H1 (cell line): ENCODE measurements at regions not wholly inside any gene's neighbourhood (a gene's known extent, or its start where the extent isn't known, plus 50 kb on each side); places are given as distances from the start of the nearest gene placed in this dataset.
"Not testable (repeated sequence)": the region's sequence is repeated elsewhere in the genome, so short reads cannot be mapped to it uniquely, and the experiment has no call there.

Experiments
- CTCF ChIA-PET: fragments of 300-600 bp; sonication (Branson Sonifier 250); formaldehyde crosslinking; loops from one replicate; lab custom pipeline; 2021; ENCODE audit not compliant: partially characterized antibody; lab: Charles Lee
- POLR2A ChIA-PET: fragments of 300-600 bp; sonication (Branson Sonifier 250); formaldehyde crosslinking; loops from one replicate; lab custom pipeline; 2021; ENCODE audit warnings: inconsistent platforms; ENCODE audit not compliant: partially characterized antibody; lab: Charles Lee
- DNase-seq, 2 experiments: peaks; one replicate each; pipeline versions ENCODE4 v3.0.0 to v3.0.0-alpha.2; 2010 to 2022; ENCODE audit warnings: low spot score in 2 of 2, low read depth in 1 of 2, mixed read lengths in 1 of 2
- FAIRE-seq: peaks from 2 replicates; lab custom pipeline; 2011; peaks lifted over from hg19 to GRCh38; lab: Jason Lieb, UNC
- H2AFZ ChIP-seq: 2 replicates; pipeline ENCODE4 v1.8.1; 2012; ENCODE audit warnings: low read length, inconsistent platforms
- H2AK5ac ChIP-seq: 2 replicates; pipeline ENCODE4 v1.6.1; 2013; ENCODE audit warnings: low read depth, low read length
- H2BK120ac ChIP-seq: replicated peaks from 2 replicates; pipeline ENCODE3; 2013; ENCODE audit warnings: low read depth, low read length, inconsistent platforms
- H2BK12ac ChIP-seq: 2 replicates; pipeline ENCODE4 v1.6.1; 2013; ENCODE audit warnings: low read depth, low read length
- H2BK15ac ChIP-seq: 2 replicates; pipeline ENCODE4 v1.6.1; 2013; ENCODE audit warnings: low read length
- H2BK20ac ChIP-seq: 2 replicates; pipeline ENCODE4 v1.6.1; 2013; ENCODE audit warnings: low read length
- H2BK5ac ChIP-seq: 2 replicates; pipeline ENCODE4 v1.6.1; 2013; ENCODE audit warnings: low read depth, low read length
- H3K14ac ChIP-seq: 2 replicates; pipeline ENCODE4 v1.6.1; 2013; ENCODE audit warnings: inconsistent platforms; ENCODE audit not compliant: insufficient read length
- H3K18ac ChIP-seq: 2 replicates; pipeline ENCODE4 v1.6.1; 2013; ENCODE audit warnings: low read length; ENCODE audit errors: extremely low read depth
- H3K23ac ChIP-seq: 2 replicates; pipeline ENCODE4 v1.6.1; 2013; ENCODE audit warnings: inconsistent platforms; ENCODE audit not compliant: insufficient read length
- H3K23me2 ChIP-seq: 2 replicates; pipeline ENCODE4 v1.6.1; 2013; ENCODE audit warnings: low read depth, low read length
- H3K27ac ChIP-seq: 2 replicates; pipeline ENCODE4 v1.6.1; 2011; ENCODE audit warnings: low read depth, low read length, inconsistent platforms
- H3K27me3 ChIP-seq, 4 experiments: replicated peaks in 1 of 4; 1 replicate in 1 of 4; 2 replicates in 3 of 4; pipeline versions ENCODE4 v1.6.1 to v1.8.1; 2011 to 2013; ENCODE audit warnings: low read length in 3 of 4, mild to moderate bottlenecking in 3 of 4, inconsistent platforms in 2 of 4, mixed read lengths in 2 of 4, moderate library complexity in 1 of 4; ENCODE audit not compliant: control insufficient read depth in 3 of 4, insufficient read depth in 3 of 4; ENCODE audit errors: extremely low read depth in 1 of 4
- H3K36me3 ChIP-seq, 4 experiments: 2 replicates each; pipeline versions ENCODE4 v1.6.1 to v1.8.1; 2011 to 2013; ENCODE audit warnings: mild to moderate bottlenecking in 4 of 4, low read length in 3 of 4, moderate library complexity in 2 of 4, control low read depth in 1 of 4, inconsistent platforms in 1 of 4; ENCODE audit not compliant: insufficient read depth in 4 of 4, control insufficient read depth in 2 of 4
- H3K4ac ChIP-seq: replicated peaks from 2 replicates; pipeline ENCODE3; 2013; ENCODE audit warnings: low read length, low read depth, mixed read lengths, inconsistent platforms; ENCODE audit not compliant: insufficient read length
- H3K4me1 ChIP-seq, 4 experiments: replicated peaks in 1 of 4; 1 replicate in 1 of 4; 2 replicates in 3 of 4; pipeline versions ENCODE4 v1.6.1 to v1.8.1; 2011 to 2013; ENCODE audit warnings: low read length in 3 of 4, inconsistent platforms in 2 of 4, mixed read lengths in 1 of 4; ENCODE audit not compliant: insufficient read depth in 4 of 4, control insufficient read depth in 3 of 4
- H3K4me2 ChIP-seq, 2 experiments: 2 replicates each; pipeline versions ENCODE4 v1.6.1 to v1.8.1; 2011 to 2013; ENCODE audit warnings: low read depth in 2 of 2, low read length in 2 of 2, control low read depth in 1 of 2, inconsistent platforms in 1 of 2, mild to moderate bottlenecking in 1 of 2; ENCODE audit not compliant: insufficient read depth in 1 of 2
- H3K4me3 ChIP-seq, 4 experiments: fragments of 200-600, 300-600 bp in 1 of 4; sonication (generic), shearing (Covaris generic), sonication (Bioruptor Twin) in 1 of 4; 2 replicates each; pipeline versions ENCODE4 v1.5.1 to v1.8.1; 2011 to 2016; ENCODE audit warnings: low read length in 4 of 4, low read depth in 3 of 4, control low read depth in 2 of 4, inconsistent platforms in 2 of 4, mild to moderate bottlenecking in 2 of 4, mixed read lengths in 1 of 4, moderate library complexity in 1 of 4; ENCODE audit not compliant: insufficient read depth in 2 of 4; ENCODE audit errors: extremely low read depth in 1 of 4
- H3K56ac ChIP-seq: replicated peaks from 2 replicates; pipeline ENCODE3; 2013; ENCODE audit warnings: low read depth, mild to moderate bottlenecking, mixed read lengths, low read length, inconsistent platforms; ENCODE audit not compliant: insufficient read length
- H3K79me1 ChIP-seq: 2 replicates; pipeline ENCODE4 v1.6.1; 2013; ENCODE audit warnings: low read depth, low read length, control low read depth
- H3K79me2 ChIP-seq, 2 experiments: 2 replicates each; pipeline versions ENCODE4 v1.6.1 to v1.8.1; 2012 to 2013; ENCODE audit warnings: low read length in 2 of 2, mild to moderate bottlenecking in 2 of 2, inconsistent platforms in 1 of 2; ENCODE audit not compliant: insufficient read depth in 2 of 2, control insufficient read depth in 1 of 2
- H3K9ac ChIP-seq, 4 experiments: replicated peaks in 1 of 4; 1 replicate in 1 of 4; 2 replicates in 3 of 4; pipeline versions ENCODE4 v1.6.1 to v1.8.1; 2011 to 2013; ENCODE audit warnings: low read depth in 3 of 4, low read length in 3 of 4, control low read depth in 2 of 4, mild to moderate bottlenecking in 2 of 4, moderate library complexity in 2 of 4, inconsistent platforms in 1 of 4; ENCODE audit errors: extremely low read depth in 1 of 4
- H3K9me3 ChIP-seq, 2 experiments: 2 replicates each; pipeline versions ENCODE4 v1.6.1 to v1.8.1; 2012 to 2013; ENCODE audit warnings: mild to moderate bottlenecking in 2 of 2, moderate library complexity in 2 of 2, control low read depth in 1 of 2, inconsistent platforms in 1 of 2, low read depth in 1 of 2, low read length in 1 of 2, mixed read lengths in 1 of 2; ENCODE audit not compliant: insufficient read depth in 2 of 2
- H4K20me1 ChIP-seq, 2 experiments: replicated peaks in 1 of 2; 2 replicates each; pipeline versions ENCODE3 to v1.8.1; 2011 to 2013; ENCODE audit warnings: inconsistent platforms in 2 of 2, low read length in 2 of 2, mild to moderate bottlenecking in 1 of 2; ENCODE audit not compliant: insufficient read depth in 2 of 2, control insufficient read depth in 1 of 2
- H4K5ac ChIP-seq: 2 replicates; pipeline ENCODE4 v1.6.1; 2013; ENCODE audit warnings: low read length, low read depth, mixed read lengths, inconsistent platforms; ENCODE audit not compliant: insufficient read length
- H4K8ac ChIP-seq: 2 replicates; pipeline ENCODE4 v1.8.0; 2013; ENCODE audit warnings: mild to moderate bottlenecking, moderate library complexity, low read length, inconsistent platforms; ENCODE audit not compliant: insufficient read depth; ENCODE audit errors: extremely low read depth
- H4K91ac ChIP-seq: replicated peaks from 2 replicates; pipeline ENCODE3; 2013; ENCODE audit warnings: low read length, mixed read lengths, inconsistent platforms; ENCODE audit not compliant: insufficient read length
- WGBS, 2 experiments: shearing (Covaris generic) in 1 of 2; methylation state at CpG; one replicate each; pipeline versions ENCODE4 v1.1.6 to v1.1.7; 2013 to 2015; ENCODE audit warnings: low lambda C conversion rate in 2 of 2, mixed read lengths in 2 of 2, inconsistent platforms in 1 of 2, low coverage in 1 of 2, missing lambda C conversion rate in 1 of 2; ENCODE audit not compliant: insufficient replicate concordance in 2 of 2, insufficient coverage in 1 of 2, insufficient read length in 1 of 2; ENCODE audit errors: extremely low coverage in 1 of 2, missing lambda C conversion rate in 1 of 2; 5-methylcytosine and 5-hydroxymethylcytosine counted together

- H3K18ac ChIP-seq, H3K27me3 ChIP-seq, POLR2A ChIA-PET, H3K4me2 ChIP-seq, CTCF ChIA-PET, H4K5ac ChIP-seq, H3K56ac ChIP-seq, H3K9ac ChIP-seq, H3K9me3 ChIP-seq, H4K91ac ChIP-seq, FAIRE-seq, DNase-seq, H2BK15ac ChIP-seq, H3K4ac ChIP-seq, H2AFZ ChIP-seq, H3K23ac ChIP-seq, H4K8ac ChIP-seq, H2BK5ac ChIP-seq, H2AK5ac ChIP-seq, H3K27ac ChIP-seq, H3K79me2 ChIP-seq, H2BK20ac ChIP-seq, H3K23me2 ChIP-seq, H4K20me1 ChIP-seq, H2BK120ac ChIP-seq, H3K36me3 ChIP-seq, H2BK12ac ChIP-seq, H3K14ac ChIP-seq, H3K79me1 ChIP-seq, H3K4me1 ChIP-seq, H3K4me3 ChIP-seq: not testable (repeated sequence)
- 95% methylated on average over 5 of the region's 5 CpGs; no CpG with 5 or more reads in 1 of the 2 experiments for WGBS, 2 experiments
These were observed 96.1 kb upstream of the BANK1 start for GRCh38 chr4:101694403-101694802.
